SK-N-DZ (cell line): ENCODE measurements at regions not wholly inside any gene's neighbourhood (a gene's known extent, or its start where the extent isn't known, plus 50 kb on each side); places are given as distances from the start of the nearest gene placed in this dataset.

Experiments used
- DNase-seq: peaks from one replicate; pipeline ENCODE4 v3.0.0-alpha.2; 2015; ENCODE audit warnings: low spot score

- DNase-seq = no peak
Measured at GRCh38 chr22:47269516-47270088, 507.2 kb downstream of the TBC1D22A start.

GRCh38 chr22:47267513-47268282, 505.2 kb downstream of the TBC1D22A start:
- no peak for DNase-seq

- DNase-seq = no peak
Measured at GRCh38 chr22:47266329-47266728, 503.9 kb downstream of the TBC1D22A start.

- DNase-seq = no peak
Measured at GRCh38 chr22:47260551-47260950, 498.1 kb downstream of the TBC1D22A start.

- DNase-seq = no peak
Measured at GRCh38 chr22:47259990-47260389, 497.5 kb downstream of the TBC1D22A start.

- no peak for DNase-seq
Measured at GRCh38 chr22:47259049-47259448, 496.6 kb downstream of the TBC1D22A start.

GRCh38 chr22:47257976-47258375, 495.5 kb downstream of the TBC1D22A start:
- no peak for DNase-seq

GRCh38 chr22:47257566-47257965, 495.1 kb downstream of the TBC1D22A start:
- DNase-seq = no peak

GRCh38 chr22:47251911-47252310, 489.5 kb downstream of the TBC1D22A start:
- DNase-seq = no peak

- no peak for DNase-seq
Measured at GRCh38 chr22:47250995-47251765, 488.7 kb downstream of the TBC1D22A start.

GRCh38 chr22:47249370-47249928, 487.0 kb downstream of the TBC1D22A start:
- no peak for DNase-seq

GRCh38 chr22:47248925-47249324, 486.5 kb downstream of the TBC1D22A start:
- DNase-seq = no peak

GRCh38 chr22:47247579-47248240, 485.3 kb downstream of the TBC1D22A start:
- no peak for DNase-seq

- DNase-seq = no peak
Measured at GRCh38 chr22:47245786-47246185, 483.3 kb downstream of the TBC1D22A start.

GRCh38 chr22:47245286-47245685, 482.8 kb downstream of the TBC1D22A start:
- DNase-seq = no peak

- DNase-seq = no peak
Measured at GRCh38 chr22:47240116-47240515, 477.7 kb downstream of the TBC1D22A start.

- DNase-seq = no peak
Measured at GRCh38 chr22:47239474-47239860, 477.0 kb downstream of the TBC1D22A start.

- DNase-seq = no peak
Measured at GRCh38 chr22:47238690-47239473, 476.4 kb downstream of the TBC1D22A start.

GRCh38 chr22:47237890-47238480, 475.5 kb downstream of the TBC1D22A start:
- DNase-seq = no peak

GRCh38 chr22:47236718-47237117, 474.3 kb downstream of the TBC1D22A start:
- DNase-seq = no peak

GRCh38 chr22:47236161-47236560, 473.7 kb downstream of the TBC1D22A start:
- DNase-seq = no peak
